GM12872 (cell line): ENCODE measurements at regions not wholly inside any gene's neighbourhood (a gene's known extent, or its start where the extent isn't known, plus 50 kb on each side); places are given as distances from the start of the nearest gene placed in this dataset.

ENCODE experiments used
- TF ChIP-seq, protein P1 (sequence below): IDR thresholded peaks from 3 replicates; pipeline ENCODE4 v1.5.1; 2011; ENCODE audit warnings: low read depth, mild to moderate bottlenecking, low read length, moderate library complexity; ENCODE audit not compliant: insufficient read depth

- TF ChIP-seq, protein P1, sequence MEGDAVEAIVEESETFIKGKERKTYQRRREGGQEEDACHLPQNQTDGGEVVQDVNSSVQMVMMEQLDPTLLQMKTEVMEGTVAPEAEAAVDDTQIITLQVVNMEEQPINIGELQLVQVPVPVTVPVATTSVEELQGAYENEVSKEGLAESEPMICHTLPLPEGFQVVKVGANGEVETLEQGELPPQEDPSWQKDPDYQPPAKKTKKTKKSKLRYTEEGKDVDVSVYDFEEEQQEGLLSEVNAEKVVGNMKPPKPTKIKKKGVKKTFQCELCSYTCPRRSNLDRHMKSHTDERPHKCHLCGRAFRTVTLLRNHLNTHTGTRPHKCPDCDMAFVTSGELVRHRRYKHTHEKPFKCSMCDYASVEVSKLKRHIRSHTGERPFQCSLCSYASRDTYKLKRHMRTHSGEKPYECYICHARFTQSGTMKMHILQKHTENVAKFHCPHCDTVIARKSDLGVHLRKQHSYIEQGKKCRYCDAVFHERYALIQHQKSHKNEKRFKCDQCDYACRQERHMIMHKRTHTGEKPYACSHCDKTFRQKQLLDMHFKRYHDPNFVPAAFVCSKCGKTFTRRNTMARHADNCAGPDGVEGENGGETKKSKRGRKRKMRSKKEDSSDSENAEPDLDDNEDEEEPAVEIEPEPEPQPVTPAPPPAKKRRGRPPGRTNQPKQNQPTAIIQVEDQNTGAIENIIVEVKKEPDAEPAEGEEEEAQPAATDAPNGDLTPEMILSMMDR, result no peak
Observed at GRCh38 chr4:155479835-155480234, 103.1 kb upstream of the MAP9 start.

DNA sequence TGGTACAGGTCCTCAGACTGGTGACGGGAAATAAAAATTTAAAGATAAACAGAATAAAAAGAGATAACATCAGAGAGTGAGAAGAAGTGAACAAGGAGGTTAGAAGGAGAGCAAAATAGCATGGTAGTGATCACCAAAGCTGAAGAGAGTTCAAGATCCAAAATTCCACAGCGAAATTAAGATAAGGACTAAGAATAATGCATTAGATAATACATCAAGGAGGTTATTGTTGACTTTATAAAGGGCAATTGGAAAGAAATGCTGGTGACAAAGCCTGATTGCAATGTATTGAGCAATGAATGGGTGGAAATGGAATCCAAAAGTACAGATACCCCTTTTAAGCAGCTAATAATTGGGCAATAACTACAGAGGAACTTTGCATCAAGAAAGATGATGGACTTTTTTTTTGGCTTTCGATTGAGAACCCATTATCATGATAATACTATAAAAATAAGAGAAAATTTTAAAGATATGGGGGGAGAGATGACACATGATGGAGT, 101.6 kb upstream of the MAP9 start:
- TF ChIP-seq, protein P1, result no peak

GRCh38 chr4:155474758-155475157, 98.0 kb upstream of the MAP9 start:
- TF ChIP-seq, protein P1, result no peak

DNA sequence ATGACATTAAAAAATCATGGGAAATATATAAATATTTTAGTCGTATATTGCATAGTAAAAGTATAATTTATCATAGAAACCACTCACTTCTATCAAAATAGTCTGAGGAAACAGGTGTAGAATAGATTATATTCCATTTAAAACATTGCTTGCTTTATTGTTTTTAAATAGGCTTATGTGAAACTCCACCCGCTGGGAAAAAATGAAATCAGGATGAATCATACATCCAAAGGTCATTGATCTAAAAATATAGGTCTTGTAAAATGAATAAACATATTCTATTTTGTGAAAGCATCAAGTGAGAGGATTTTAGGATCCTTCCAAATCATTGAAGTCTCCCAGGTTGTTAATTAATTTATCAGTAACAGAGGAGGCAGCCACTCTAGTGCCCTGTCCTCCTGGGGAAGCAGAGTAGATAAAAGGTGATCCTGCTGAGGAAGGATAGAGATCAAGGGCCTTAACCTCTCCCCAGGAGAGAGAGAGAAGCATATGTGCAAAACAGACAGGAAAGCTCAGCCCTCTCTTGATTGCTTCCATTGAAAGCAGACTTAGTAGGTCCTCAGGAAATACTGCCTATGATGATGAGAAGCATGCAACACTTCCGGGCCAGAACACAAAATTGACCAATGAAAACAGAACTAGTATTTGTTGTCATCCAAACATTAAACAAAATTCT, 96.8 kb upstream of the MAP9 start:
- TF ChIP-seq, protein P1, result no peak

GRCh38 chr4:155468282-155468681, 91.5 kb upstream of the MAP9 start:
- TF ChIP-seq, protein P1, result no peak

DNA sequence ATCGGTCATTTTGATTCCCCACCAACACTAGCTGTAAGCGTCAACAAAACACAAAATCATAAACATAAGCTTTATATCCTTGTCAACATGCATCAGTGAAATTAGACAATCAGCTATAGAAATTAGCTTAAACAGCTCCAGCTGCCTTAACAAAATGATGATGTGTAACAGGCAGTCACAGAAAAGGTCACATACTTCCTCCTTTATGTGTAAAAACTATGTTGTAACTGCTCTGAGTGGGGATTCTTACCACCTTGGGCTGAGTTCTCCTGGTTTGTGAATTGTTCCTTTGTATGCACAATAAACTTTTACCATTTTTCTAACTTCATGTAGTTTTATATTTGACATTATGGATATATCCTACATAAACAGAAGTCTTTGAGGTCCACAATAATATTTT, 73.9 kb upstream of the MAP9 start:
- TF ChIP-seq, protein P1, result no peak

GRCh38 chr4:155445306-155445705, 68.5 kb upstream of the MAP9 start:
- TF ChIP-seq, protein P1, result no peak
